Cardiac fibroblast (primary cell): ENCODE measurements at regions not wholly inside any gene's neighbourhood (a gene's known extent, or its start where the extent isn't known, plus 50 kb on each side); places are given as distances from the start of the nearest gene placed in this dataset.
"Not testable (repeated sequence)": the region's sequence is repeated elsewhere in the genome, so short reads cannot be mapped to it uniquely, and the experiment has no call there.

Experiments
- DNase-seq, 2 donors: peaks; one replicate each; pipeline versions ENCODE4 v3.0.0 to v3.0.0-alpha.2; 2010; ENCODE audit warnings: low read depth in 2 of 2
- H3K4me3 ChIP-seq, 2 donors: replicated peaks in 1 of 2; 1 replicate in 1 of 2; 2 replicates in 1 of 2; pipeline ENCODE4 v1.5.1; 2011; ENCODE audit warnings: low read depth in 2 of 2, low read length in 2 of 2, mild to moderate bottlenecking in 2 of 2, moderate library complexity in 1 of 2
- TF ChIP-seq, protein P1 (sequence below): IDR thresholded peaks from one replicate; pipeline ENCODE4 v1.5.1; 2011; ENCODE audit warnings: low read depth, mild to moderate bottlenecking, low read length, inconsistent platforms

DNA sequence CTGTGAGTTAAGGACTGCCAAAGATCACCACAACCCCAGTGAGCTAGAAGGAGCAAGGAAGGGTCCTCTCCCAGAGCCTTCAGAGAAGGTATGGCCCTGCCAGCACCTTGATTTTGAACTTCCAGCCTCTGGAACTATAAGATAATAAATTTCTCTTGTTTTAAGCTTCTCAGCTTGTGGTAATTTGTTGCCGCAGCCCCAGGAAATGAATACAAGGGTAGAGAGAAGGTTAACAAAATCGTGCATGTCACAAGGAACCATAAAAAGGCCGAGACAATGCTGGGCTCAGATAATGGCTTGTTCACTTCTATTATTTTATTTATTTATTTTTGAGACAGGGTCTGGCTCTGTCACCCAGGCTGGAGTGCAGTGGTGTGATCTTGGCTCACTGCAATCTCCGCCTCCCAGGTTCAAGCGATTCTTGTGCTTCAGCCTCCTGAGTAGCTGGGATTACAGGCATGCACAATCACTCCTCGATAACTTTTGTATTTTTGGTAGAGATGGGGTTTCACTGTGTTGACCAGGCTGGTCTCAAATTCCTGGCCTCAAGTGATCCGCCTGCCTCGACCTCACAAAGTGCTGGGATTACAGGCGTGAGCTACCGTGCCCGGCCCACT lies 71.5 kb downstream of the WSB1 start:
- not testable (repeated sequence) for DNase-seq, H3K4me3 ChIP-seq

DNA sequence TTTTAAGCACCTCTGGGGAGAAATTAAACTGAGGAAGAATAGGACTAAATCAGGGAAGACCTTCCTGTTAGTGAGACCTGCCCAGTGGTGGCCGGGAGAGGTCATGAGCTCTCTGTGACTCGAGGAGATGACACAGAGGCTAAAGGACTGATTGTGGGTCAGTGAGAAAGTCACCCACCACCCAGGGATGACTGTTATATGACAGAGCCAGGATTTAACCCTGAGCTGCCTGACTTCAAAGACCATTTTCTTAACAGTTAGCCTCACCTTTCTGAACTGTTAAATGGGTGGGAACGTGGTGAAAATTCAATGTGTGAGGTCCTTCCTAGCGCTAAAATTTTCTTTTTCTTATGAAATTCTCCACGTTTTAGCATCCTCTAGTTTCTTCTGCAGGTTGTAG lies 72.5 kb downstream of the WSB1 start:
- DNase-seq: no peak
- TF ChIP-seq, protein P1, sequence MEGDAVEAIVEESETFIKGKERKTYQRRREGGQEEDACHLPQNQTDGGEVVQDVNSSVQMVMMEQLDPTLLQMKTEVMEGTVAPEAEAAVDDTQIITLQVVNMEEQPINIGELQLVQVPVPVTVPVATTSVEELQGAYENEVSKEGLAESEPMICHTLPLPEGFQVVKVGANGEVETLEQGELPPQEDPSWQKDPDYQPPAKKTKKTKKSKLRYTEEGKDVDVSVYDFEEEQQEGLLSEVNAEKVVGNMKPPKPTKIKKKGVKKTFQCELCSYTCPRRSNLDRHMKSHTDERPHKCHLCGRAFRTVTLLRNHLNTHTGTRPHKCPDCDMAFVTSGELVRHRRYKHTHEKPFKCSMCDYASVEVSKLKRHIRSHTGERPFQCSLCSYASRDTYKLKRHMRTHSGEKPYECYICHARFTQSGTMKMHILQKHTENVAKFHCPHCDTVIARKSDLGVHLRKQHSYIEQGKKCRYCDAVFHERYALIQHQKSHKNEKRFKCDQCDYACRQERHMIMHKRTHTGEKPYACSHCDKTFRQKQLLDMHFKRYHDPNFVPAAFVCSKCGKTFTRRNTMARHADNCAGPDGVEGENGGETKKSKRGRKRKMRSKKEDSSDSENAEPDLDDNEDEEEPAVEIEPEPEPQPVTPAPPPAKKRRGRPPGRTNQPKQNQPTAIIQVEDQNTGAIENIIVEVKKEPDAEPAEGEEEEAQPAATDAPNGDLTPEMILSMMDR: no peak
- H3K4me3 ChIP-seq: no peak overlapping the region

DNA sequence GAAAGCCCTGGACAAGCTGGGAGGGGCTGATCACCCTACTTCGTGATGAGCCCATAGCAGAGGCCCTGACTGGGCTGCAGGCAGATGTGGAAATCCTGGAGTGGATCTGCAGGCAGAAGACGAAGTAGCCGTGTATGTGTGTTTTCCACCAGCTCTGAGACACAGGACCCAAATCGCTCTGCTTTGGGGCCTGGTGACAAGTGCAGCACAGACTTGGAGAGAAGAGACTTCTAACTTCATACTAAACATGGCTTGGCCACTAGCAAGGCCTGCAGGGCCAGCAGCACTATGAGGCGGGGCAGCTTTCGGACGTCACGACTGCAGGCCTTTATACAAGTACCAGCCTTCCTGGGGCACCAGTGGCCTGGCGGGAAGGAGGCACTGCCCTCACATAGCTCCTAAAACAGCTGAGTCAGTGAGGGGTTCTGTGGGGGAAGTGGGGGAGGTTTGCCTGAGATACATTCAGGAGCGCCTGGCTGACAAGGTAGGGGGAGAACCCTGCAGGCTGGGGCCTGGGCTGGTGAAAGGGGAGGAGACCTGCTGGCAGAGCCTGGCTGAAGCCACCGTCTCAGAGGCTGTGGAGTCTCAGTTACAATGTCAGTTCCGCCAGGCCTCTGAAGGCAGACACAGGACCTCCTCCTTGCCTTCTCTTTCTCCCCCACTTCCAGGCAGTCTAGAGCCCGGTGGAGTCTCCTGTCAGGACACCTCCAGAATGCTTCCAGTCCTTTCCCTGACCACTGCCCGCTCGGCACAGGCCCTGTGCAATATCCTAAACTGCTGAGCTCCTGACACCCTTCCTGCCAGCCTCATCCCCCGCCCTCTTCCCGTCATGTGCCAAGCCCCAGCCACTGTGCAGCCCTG lies 73.4 kb downstream of the WSB1 start:
- TF ChIP-seq, protein P1: no peak
- no peak overlapping the region for H3K4me3 ChIP-seq
- DNase-seq: no peak

DNA sequence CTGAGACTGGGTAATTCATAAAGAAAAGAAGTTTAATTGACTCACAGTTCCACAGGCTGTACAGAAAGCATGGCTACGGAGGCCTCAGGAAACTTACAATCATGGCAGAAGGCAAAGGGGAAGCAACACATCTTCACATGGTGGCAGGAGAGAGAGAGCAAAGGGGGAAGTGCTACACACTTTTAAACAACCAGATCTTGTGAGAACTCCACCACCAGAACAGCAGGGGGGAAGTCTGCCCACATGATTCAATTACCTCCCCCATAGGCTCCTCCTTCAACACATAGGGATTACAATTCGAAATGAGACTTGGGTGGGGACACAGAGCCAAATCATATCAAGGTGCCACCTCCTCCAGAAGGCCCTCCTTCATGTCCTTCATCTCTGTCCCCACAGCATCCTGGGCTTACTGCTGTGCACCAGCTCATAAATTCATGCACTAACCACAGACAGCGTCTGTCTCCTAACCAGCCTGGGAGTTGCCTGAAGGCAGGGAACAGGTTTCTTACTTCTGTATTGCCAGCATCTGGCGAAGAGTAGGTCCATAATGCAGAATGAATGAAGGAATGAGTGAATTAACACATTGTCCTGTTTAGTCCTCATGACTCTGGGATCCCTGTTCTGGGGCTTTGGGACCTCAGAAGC lies 74.4 kb downstream of the WSB1 start:
- TF ChIP-seq, protein P1: no peak

DNA sequence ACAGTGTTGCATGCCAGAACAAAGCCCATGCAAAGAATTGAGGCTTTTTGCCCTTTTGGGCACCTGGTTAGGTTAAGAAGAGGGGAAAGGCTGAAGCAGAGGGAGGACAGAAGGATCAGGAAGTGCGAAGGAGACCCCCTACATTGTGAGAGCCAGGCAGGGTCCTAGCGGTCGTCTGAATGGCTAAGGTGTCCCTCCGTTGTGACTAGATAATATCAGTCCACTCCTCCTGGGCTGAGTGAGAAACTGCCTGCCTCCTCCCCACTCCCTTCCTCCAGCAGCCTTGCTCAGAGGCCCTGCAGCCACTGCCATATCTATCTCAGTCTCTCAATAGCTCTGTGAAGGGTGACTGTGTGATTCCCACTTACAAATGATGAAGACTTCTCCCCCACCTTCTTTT lies 75.1 kb downstream of the WSB1 start:
- TF ChIP-seq, protein P1: no peak
- DNase-seq: no peak

More for the DNA sequence above, 74.4 kb downstream of the WSB1 start:
- no peak for DNase-seq
- H3K4me3 ChIP-seq: no peak overlapping the region

DNA sequence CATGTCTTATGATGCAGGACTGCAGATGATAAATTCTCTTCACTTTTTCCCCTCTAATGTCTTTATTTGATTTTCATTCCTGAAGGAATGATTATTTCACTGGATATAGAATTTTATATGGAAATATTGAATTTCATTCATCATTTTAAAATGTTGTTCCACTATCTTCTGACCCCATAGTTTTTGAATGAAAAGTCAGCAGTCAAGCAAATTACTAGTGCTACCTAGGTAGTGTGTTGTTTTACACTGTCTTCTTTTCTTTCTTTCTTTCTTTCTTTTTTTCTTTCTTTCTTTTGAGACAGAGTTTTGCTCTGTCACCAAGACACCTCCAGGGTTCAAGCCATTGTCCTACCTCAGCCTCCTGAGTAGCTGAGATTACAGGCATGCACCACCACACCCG lies 76.9 kb downstream of the WSB1 start:
- DNase-seq: no peak
- TF ChIP-seq, protein P1: no peak
- no peak overlapping the region for H3K4me3 ChIP-seq

More for the DNA sequence above, 75.1 kb downstream of the WSB1 start:
- H3K4me3 ChIP-seq: no peak overlapping the region

DNA sequence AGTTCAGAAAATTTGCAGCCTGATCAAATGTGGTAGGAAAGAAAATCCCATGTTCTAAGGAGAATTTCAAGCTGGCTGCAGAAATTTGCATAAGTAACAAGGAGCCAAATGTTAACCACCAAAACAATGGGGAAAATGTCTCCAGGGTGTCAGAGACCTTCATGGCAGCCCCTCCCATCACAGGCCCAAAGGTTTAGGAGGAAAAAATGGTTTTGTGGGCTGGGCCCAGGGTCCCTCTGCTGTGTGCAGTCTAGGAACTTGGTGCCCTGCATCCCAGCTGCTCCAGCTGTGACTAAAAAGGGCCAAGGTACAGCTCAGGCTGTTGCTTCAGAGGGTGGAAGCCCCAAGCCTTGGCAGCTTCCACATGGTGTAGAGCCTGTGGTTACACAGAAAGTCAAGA lies 79.8 kb downstream of the WSB1 start:
- not testable (repeated sequence) for DNase-seq

More for the DNA sequence above, 79.8 kb downstream of the WSB1 start:
- not testable (repeated sequence) for H3K4me3 ChIP-seq
